HCT116 (cell line): ENCODE measurements at regions not wholly inside any gene's neighbourhood (a gene's known extent, or its start where the extent isn't known, plus 50 kb on each side); places are given as distances from the start of the nearest gene placed in this dataset.

Experiments used
- ATAC-seq: fragments of 200-7000 bp; cut with Tn5 transposase; 2 replicates; pipeline ENCODE4 v1.9.1; 2020; ENCODE audit warnings: mild to moderate bottlenecking, moderate library complexity
- BruUV-seq: library from RNA; stranded (reverse); fragments of 400-500 nt; replicated peaks from 2 replicates; lab custom pipeline; 2021; lab: Mats Ljungman, UMichigan
- CTCF ChIA-PET: fragments of 300-600 bp; sonication (Branson Sonifier 250); formaldehyde crosslinking; loops from one replicate; lab custom pipeline; 2021; ENCODE audit warnings: antibody characterized with exemption; lab: Charles Lee
- POLR2A ChIA-PET: fragments of 300-600, 350-600 bp; sonication (Branson Sonifier 250); formaldehyde crosslinking; loops from one replicate; lab custom pipeline; 2021; ENCODE audit warnings: antibody characterized with exemption; lab: Charles Lee
- RAD21 ChIA-PET, 2 experiments: fragments of 300-600 bp; sonication (Branson Sonifier 250); formaldehyde crosslinking; loops; one replicate each; lab custom pipeline; 2023; ENCODE audit warnings: low total read pairs in 2 of 2; ENCODE audit not compliant: uncharacterized antibody in 2 of 2, unreplicated experiment in 2 of 2, low non-redundant PET in 1 of 2; lab: Charles Lee
- DNase-seq: peaks from one replicate; pipeline ENCODE4 v3.0.0-alpha.2; 2010; ENCODE audit warnings: low read depth, low spot score
- H2AFZ ChIP-seq: fragments of 200-600 bp; shearing (Covaris generic), sonication (generic); 2 replicates; pipeline ENCODE4 v1.6.1; 2017; ENCODE audit warnings: low read depth, mixed run types, mixed read lengths, antibody characterized with exemption, low read length; ENCODE audit not compliant: poor library complexity, severe bottlenecking
- H3K27ac ChIP-seq: 2 replicates; pipeline ENCODE4 v1.5.1; 2012; ENCODE audit warnings: low read depth, low read length
- H3K27me3 ChIP-seq: fragments of 200-600 bp; sonication (generic); 2 replicates; pipeline ENCODE4 v1.6.1; 2016; ENCODE audit warnings: mixed run types, low read length, mixed read lengths; ENCODE audit not compliant: insufficient read depth
- H3K36me3 ChIP-seq, 2 experiments: fragments of 200-500 bp in 1 of 2; fragments of 200-600 bp in 1 of 2; sonication (Bioruptor generic) in 1 of 2; sonication (generic) in 1 of 2; 2 replicates each; pipeline versions ENCODE4 v1.5.1 to v1.6.1; 2014 to 2016; ENCODE audit warnings: low read length in 2 of 2, inconsistent platforms in 1 of 2, mixed read lengths in 1 of 2, mixed run types in 1 of 2; ENCODE audit not compliant: insufficient read depth in 2 of 2, control insufficient read depth in 1 of 2
- H3K4me1 ChIP-seq, 2 experiments: fragments of 200-600 bp in 1 of 2; sonication (generic) in 1 of 2; 2 replicates each; pipeline versions ENCODE4 v1.5.1 to v1.6.1; 2012 to 2017; ENCODE audit warnings: low read length in 2 of 2, inconsistent platforms in 1 of 2, mild to moderate bottlenecking in 1 of 2, mixed read lengths in 1 of 2, mixed run types in 1 of 2, moderate library complexity in 1 of 2; ENCODE audit not compliant: insufficient read depth in 2 of 2, control insufficient read depth in 1 of 2
- H3K4me2 ChIP-seq: fragments of 200-600 bp; sonication (generic); 2 replicates; pipeline ENCODE4 v1.6.1; 2017; ENCODE audit warnings: mixed run types, low read length, mixed read lengths
- H3K4me3 ChIP-seq, 2 experiments: fragments of 200-600 bp in 1 of 2; sonication (generic) in 1 of 2; replicated peaks in 1 of 2; 2 replicates each; pipeline ENCODE4 v1.5.1; 2011 to 2016; ENCODE audit warnings: low read length in 2 of 2, control low read depth in 1 of 2, low read depth in 1 of 2, mild to moderate bottlenecking in 1 of 2, mixed read lengths in 1 of 2, mixed run types in 1 of 2
- H3K79me2 ChIP-seq: fragments of 200-600 bp; sonication (generic); 2 replicates; pipeline ENCODE4 v1.6.1; 2017; ENCODE audit warnings: mild to moderate bottlenecking, mixed run types, low read length, moderate library complexity, mixed read lengths; ENCODE audit not compliant: insufficient read depth
- H3K9ac ChIP-seq: fragments of 200-600 bp; sonication (generic); 2 replicates; pipeline ENCODE4 v1.6.1; 2016; ENCODE audit warnings: low read length, mixed read lengths
- H3K9me2 ChIP-seq: fragments of 200-600 bp; sonication (generic), shearing (Covaris generic); 2 replicates; pipeline ENCODE4 v1.6.1; 2017; ENCODE audit warnings: mixed run types, mild to moderate bottlenecking, moderate library complexity; ENCODE audit not compliant: insufficient read depth
- H3K9me3 ChIP-seq, 2 experiments: fragments of 200-500 bp in 1 of 2; fragments of 200-600 bp in 1 of 2; sonication (Bioruptor generic) in 1 of 2; sonication (generic) in 1 of 2; 2 replicates each; pipeline ENCODE4 v1.6.1; 2014 to 2017; ENCODE audit warnings: low read length in 2 of 2, mixed read lengths in 2 of 2, inconsistent platforms in 1 of 2, low read depth in 1 of 2, mild to moderate bottlenecking in 1 of 2, mixed run types in 1 of 2, moderate library complexity in 1 of 2; ENCODE audit not compliant: control insufficient read depth in 1 of 2, insufficient read depth in 1 of 2
- H4K20me1 ChIP-seq: fragments of 200-600 bp; sonication (generic), shearing (Covaris generic); 2 replicates; pipeline ENCODE4 v1.6.1; 2017; ENCODE audit warnings: mixed run types, mild to moderate bottlenecking, moderate library complexity; ENCODE audit not compliant: insufficient read depth
- CBX3 ChIP-seq: IDR thresholded peaks from 2 replicates; pipeline ENCODE4 v1.6.1; 2012; ENCODE audit warnings: low read depth
- CTCF ChIP-seq, 3 experiments: fragments of 200-600 bp in 1 of 3; sonication (generic) in 1 of 3; IDR thresholded peaks in 2 of 3; conservative IDR thresholded peaks in 1 of 3; 2 replicates each; pipeline ENCODE4 v1.5.1; 2012 to 2017; ENCODE audit warnings: low read depth in 2 of 3, low read length in 2 of 3, antibody characterized with exemption in 1 of 3, borderline replicate concordance in 1 of 3, control low read depth in 1 of 3, mild to moderate bottlenecking in 1 of 3, mixed read lengths in 1 of 3, mixed run types in 1 of 3, moderate library complexity in 1 of 3; ENCODE audit not compliant: insufficient read depth in 1 of 3
- EGR1 ChIP-seq: IDR thresholded peaks from 2 replicates; pipeline ENCODE4 v1.6.1; 2012; ENCODE audit warnings: low read depth
- ELF1 ChIP-seq: IDR thresholded peaks from 2 replicates; pipeline ENCODE4 v1.6.1; 2012; ENCODE audit warnings: low read depth, borderline replicate concordance
- EZH2 ChIP-seq: fragments of 200-600 bp; sonication (generic); IDR thresholded peaks from 2 replicates; pipeline ENCODE4 v1.6.1; 2017; ENCODE audit warnings: antibody characterized with exemption, mixed run types
- EZH2phosphoT487 ChIP-seq: fragments of 200-600 bp; IDR thresholded peaks from 2 replicates; pipeline ENCODE4 v1.6.1; 2018; ENCODE audit warnings: antibody characterized with exemption, borderline replicate concordance
- MAX ChIP-seq: IDR thresholded peaks from 2 replicates; pipeline ENCODE4 v1.6.1; 2012
- POLR2A ChIP-seq: IDR thresholded peaks from 2 replicates; pipeline ENCODE4 v1.7.0; 2011; ENCODE audit warnings: borderline replicate concordance; ENCODE audit not compliant: insufficient read depth, insufficient read length; ENCODE audit errors: extremely low read depth
- RAD21 ChIP-seq: IDR thresholded peaks from 2 replicates; pipeline ENCODE4 v1.6.1; 2012; ENCODE audit warnings: low read depth, mild to moderate bottlenecking
- SP1 ChIP-seq: IDR thresholded peaks from 2 replicates; pipeline ENCODE4 v1.6.1; 2012; ENCODE audit warnings: low read depth
- SRF ChIP-seq: IDR thresholded peaks from 2 replicates; pipeline ENCODE4 v1.6.1; 2012; ENCODE audit warnings: low read depth
- TCF7L2 ChIP-seq: IDR thresholded peaks from 2 replicates; pipeline ENCODE4 v1.7.0; 2011; ENCODE audit warnings: borderline replicate concordance, inconsistent platforms; ENCODE audit not compliant: insufficient read depth, insufficient read length; ENCODE audit errors: extremely low read depth
- ZBTB33 ChIP-seq: IDR thresholded peaks from 2 replicates; pipeline ENCODE4 v1.6.1; 2011; ENCODE audit warnings: mild to moderate bottlenecking, low read length, moderate library complexity; ENCODE audit not compliant: insufficient replicate concordance; ENCODE audit errors: extremely low read depth
- ZFX ChIP-seq: fragments of 450-650 bp; IDR thresholded peaks from 2 replicates; pipeline ENCODE4 v1.6.1; 2017
- ZNF274 ChIP-seq: fragments of 200-500 bp; sonication (Bioruptor generic); IDR thresholded peaks from 2 replicates; pipeline ENCODE4 v1.6.1; 2014; ENCODE audit warnings: mild to moderate bottlenecking, low read depth, low read length, inconsistent platforms
- intact Hi-C: fragments of 100-400 bp; cut with micrococcal nuclease; formaldehyde crosslinking; loops from 2 replicates; pipeline ENCODE4 v1.10.0; 2022

- CTCF ChIA-PET, result no interaction called here
- intact Hi-C loops, result no loop called here
- BruUV-seq, result no TSS peak
- POLR2A ChIA-PET, result no interaction called here
- DNase-seq, result no peak
- Histone ChIP-seq H3K9me2 (no peaks in the 10 kb centered on the region; the same call in 1 of the 2 replicates), H3K4me2 (no peak overlapping the region), H3K9me3 (no peaks in the 10 kb centered on the region), H4K20me1 (no peaks in the 10 kb centered on the region), H3K4me1 (no peaks in the 10 kb centered on the region), H2AFZ (no peak overlapping the region), H3K4me3 (no peak overlapping the region), H3K9ac (no peak overlapping the region), H3K27ac (no peak overlapping the region), H3K79me2 (no peaks in the 10 kb centered on the region), H3K36me3 (no peaks in the 10 kb centered on the region), H3K27me3 (no peaks in the 10 kb centered on the region)
- no peak for ATAC-seq
- TF ChIP-seq CTCF (IDR thresholded peaks at IDR 0.05 in 2 of 3, conservative IDR thresholded peaks at IDR 0.05 in 1 of 3; ENCODE audit: borderline replicate concordance in 1 of 3, insufficient read depth in 1 of 3, low read depth in 2 of 3, low read length in 2 of 3) (no peak), ZNF274 (no peak), SP1 (no peak), EZH2 (no peak), ZFX (no peak), MAX (no peak), SRF (no peak)
- RAD21 ChIA-PET, result no interaction called here
Measured at GRCh38 chr6:140718021-140718420, 1343.6 kb upstream of the CITED2 start.

- Histone ChIP-seq H3K4me1 (no peaks in the 10 kb centered on the region), H3K27ac (no peak overlapping the region), H3K27me3 (no peaks in the 10 kb centered on the region), H3K9me3 (no peaks in the 10 kb centered on the region), H3K4me2 (no peak overlapping the region), H3K9me2 (no peaks in the 10 kb centered on the region; the same call in 1 of the 2 replicates), H4K20me1 (no peaks in the 10 kb centered on the region), H3K9ac (no peak overlapping the region), H3K4me3 (no peak overlapping the region), H2AFZ (no peak overlapping the region), H3K79me2 (no peaks in the 10 kb centered on the region), H3K36me3 (no peaks in the 10 kb centered on the region)
- CTCF ChIA-PET, result no interaction called here
- POLR2A ChIA-PET, result no interaction called here
- BruUV-seq, result no TSS peak
- RAD21 ChIA-PET, result no interaction called here
- intact Hi-C loops, result no loop called here
- no peak for DNase-seq
- ATAC-seq, result no peak
- TF ChIP-seq TCF7L2 (no peak), POLR2A (no peak), CTCF (IDR thresholded peaks at IDR 0.05 in 2 of 3, conservative IDR thresholded peaks at IDR 0.05 in 1 of 3; ENCODE audit: borderline replicate concordance in 1 of 3, insufficient read depth in 1 of 3, low read depth in 2 of 3, low read length in 2 of 3) (no peak), EZH2phosphoT487 (no peak), EGR1 (no peak), ELF1 (no peak), RAD21 (no peak), ZBTB33 (no peak), CBX3 (no peak)
Measured at GRCh38 chr6:140713495-140713894, 1339.0 kb upstream of the CITED2 start.
